Astrocyte of the spinal cord (primary cell): ENCODE measurements at regions not wholly inside any gene's neighbourhood (a gene's known extent, or its start where the extent isn't known, plus 50 kb on each side); places are given as distances from the start of the nearest gene placed in this dataset.
A peak's percentile ranks its signal among the peaks of the same experiment; 100 is the strongest.

Experiments used
- DNase-seq: peaks from one replicate; pipeline ENCODE4 v3.0.0; 2011; ENCODE audit warnings: low read depth, low spot score
- H3K4me3 ChIP-seq: 2 replicates; pipeline ENCODE4 v1.5.1; 2011; ENCODE audit warnings: low read depth, mild to moderate bottlenecking, low read length, moderate library complexity
- CTCF ChIP-seq: IDR thresholded peaks from 2 replicates; pipeline ENCODE4 v1.5.1; 2012; ENCODE audit warnings: low read depth, mild to moderate bottlenecking, low read length, inconsistent platforms
- in situ Hi-C: cut with HindIII; loops from 2 replicates; pipeline ENCODE4 v1.10.0; 2017; ENCODE audit warnings: low sequenced_read_pairs

- in situ Hi-C loops = no loop called here
- DNase-seq = no peak
- no peak overlapping the region for H3K4me3 ChIP-seq
- TF ChIP-seq CTCF = no peak
Observed at GRCh38 chr6:134866563-134866962, 83.3 kb downstream of the ALDH8A1 start.

- in situ Hi-C loops = no loop called here
- H3K4me3 ChIP-seq = no peak overlapping the region
- no peak for TF ChIP-seq CTCF
- no peak for DNase-seq
Observed at GRCh38 chr6:134864558-134864957, 85.3 kb downstream of the ALDH8A1 start.

GRCh38 chr6:134863763-134864510 lies 86.0 kb downstream of the ALDH8A1 start:
- in situ Hi-C loops = no loop called here
- no peak for TF ChIP-seq CTCF
- H3K4me3 ChIP-seq = no peak overlapping the region
- no peak for DNase-seq

GRCh38 chr6:134854366-134854765 lies 95.5 kb downstream of the ALDH8A1 start:
- H3K4me3 ChIP-seq = no peak overlapping the region
- no peak for TF ChIP-seq CTCF
- in situ Hi-C loops = no loop called here
- DNase-seq = no peak

GRCh38 chr6:134853111-134854055 lies 96.5 kb downstream of the ALDH8A1 start:
- no peak for TF ChIP-seq CTCF
- in situ Hi-C loops = no loop called here
- no peak overlapping the region for H3K4me3 ChIP-seq
- peak; percentile 72 for DNase-seq

- TF ChIP-seq CTCF = no peak
- in situ Hi-C loops = no loop called here
- no peak for DNase-seq
- no peak overlapping the region for H3K4me3 ChIP-seq
Observed at GRCh38 chr6:134851548-134851947, 98.4 kb downstream of the ALDH8A1 start.
